Fibroblast of lung (primary cell): ENCODE measurements at regions not wholly inside any gene's neighbourhood (a gene's known extent, or its start where the extent isn't known, plus 50 kb on each side); places are given as distances from the start of the nearest gene placed in this dataset.

ENCODE experiments used
- DNase-seq, 2 donors: peaks; one replicate each; pipeline versions ENCODE4 v3.0.0 to v3.0.0-alpha.2; 2010; ENCODE audit warnings: low read depth in 2 of 2
- H2AFZ ChIP-seq: 2 replicates; pipeline ENCODE4 v1.5.1; 2012; ENCODE audit warnings: low read length, control low read depth, inconsistent platforms
- H3K27ac ChIP-seq: 2 replicates; pipeline ENCODE4 v1.5.1; 2011; ENCODE audit warnings: low read length, control low read depth; ENCODE audit not compliant: insufficient read depth
- H3K27me3 ChIP-seq: 2 replicates; pipeline ENCODE4 v1.5.1; 2011; ENCODE audit warnings: mild to moderate bottlenecking, low read length; ENCODE audit not compliant: control insufficient read depth, insufficient read depth
- H3K36me3 ChIP-seq: 2 replicates; pipeline ENCODE4 v1.5.1; 2011; ENCODE audit warnings: low read length; ENCODE audit not compliant: control insufficient read depth, insufficient read depth
- H3K4me1 ChIP-seq: 2 replicates; pipeline ENCODE4 v1.5.1; 2011; ENCODE audit warnings: low read length; ENCODE audit not compliant: control insufficient read depth, insufficient read depth; ENCODE audit errors: extremely low read depth
- H3K4me2 ChIP-seq: 2 replicates; pipeline ENCODE4 v1.5.1; 2011; ENCODE audit warnings: low read length, control low read depth; ENCODE audit not compliant: insufficient read depth; ENCODE audit errors: extremely low read depth
- H3K4me3 ChIP-seq, 4 experiments: fragments of 200-600 bp in 1 of 4; sonication (generic) in 1 of 4; replicated peaks in 1 of 4; 2 replicates each; pipeline ENCODE4 v1.5.1; 2011 to 2016; ENCODE audit warnings: low read length in 4 of 4, low read depth in 3 of 4, mild to moderate bottlenecking in 3 of 4, control low read depth in 2 of 4, inconsistent platforms in 1 of 4, mixed read lengths in 1 of 4; ENCODE audit not compliant: insufficient read depth in 1 of 4; ENCODE audit errors: control extremely low read depth in 1 of 4
- H3K79me2 ChIP-seq: 2 replicates; pipeline ENCODE4 v1.5.1; 2012; ENCODE audit warnings: mild to moderate bottlenecking, low read length, inconsistent platforms; ENCODE audit not compliant: control insufficient read depth, insufficient read depth
- H3K9ac ChIP-seq: 2 replicates; pipeline ENCODE4 v1.5.1; 2011; ENCODE audit warnings: mild to moderate bottlenecking, low read length, control low read depth; ENCODE audit not compliant: insufficient read depth
- H3K9me3 ChIP-seq: 2 replicates; pipeline ENCODE4 v1.5.1; 2012; ENCODE audit warnings: low read depth, low read length; ENCODE audit not compliant: control insufficient read depth, insufficient read depth
- H4K20me1 ChIP-seq: 2 replicates; pipeline ENCODE4 v1.5.1; 2011; ENCODE audit warnings: low read length; ENCODE audit not compliant: control insufficient read depth, insufficient read depth; ENCODE audit errors: extremely low read depth
- EZH2 ChIP-seq: IDR thresholded peaks from 2 replicates; pipeline ENCODE4 v1.5.1; 2012; ENCODE audit warnings: low read length, control low read depth, mild to moderate bottlenecking; ENCODE audit errors: missing control alignments
- TF ChIP-seq, protein P1 (sequence below), 2 donors: IDR thresholded peaks in 1 of 2; conservative IDR thresholded peaks in 1 of 2; 1 replicate in 1 of 2; 2 replicates in 1 of 2; pipeline ENCODE4 v1.5.1; 2011 to 2012; ENCODE audit warnings: low read length in 2 of 2, control low read depth in 1 of 2, inconsistent platforms in 1 of 2, low read depth in 1 of 2, mild to moderate bottlenecking in 1 of 2

DNA sequence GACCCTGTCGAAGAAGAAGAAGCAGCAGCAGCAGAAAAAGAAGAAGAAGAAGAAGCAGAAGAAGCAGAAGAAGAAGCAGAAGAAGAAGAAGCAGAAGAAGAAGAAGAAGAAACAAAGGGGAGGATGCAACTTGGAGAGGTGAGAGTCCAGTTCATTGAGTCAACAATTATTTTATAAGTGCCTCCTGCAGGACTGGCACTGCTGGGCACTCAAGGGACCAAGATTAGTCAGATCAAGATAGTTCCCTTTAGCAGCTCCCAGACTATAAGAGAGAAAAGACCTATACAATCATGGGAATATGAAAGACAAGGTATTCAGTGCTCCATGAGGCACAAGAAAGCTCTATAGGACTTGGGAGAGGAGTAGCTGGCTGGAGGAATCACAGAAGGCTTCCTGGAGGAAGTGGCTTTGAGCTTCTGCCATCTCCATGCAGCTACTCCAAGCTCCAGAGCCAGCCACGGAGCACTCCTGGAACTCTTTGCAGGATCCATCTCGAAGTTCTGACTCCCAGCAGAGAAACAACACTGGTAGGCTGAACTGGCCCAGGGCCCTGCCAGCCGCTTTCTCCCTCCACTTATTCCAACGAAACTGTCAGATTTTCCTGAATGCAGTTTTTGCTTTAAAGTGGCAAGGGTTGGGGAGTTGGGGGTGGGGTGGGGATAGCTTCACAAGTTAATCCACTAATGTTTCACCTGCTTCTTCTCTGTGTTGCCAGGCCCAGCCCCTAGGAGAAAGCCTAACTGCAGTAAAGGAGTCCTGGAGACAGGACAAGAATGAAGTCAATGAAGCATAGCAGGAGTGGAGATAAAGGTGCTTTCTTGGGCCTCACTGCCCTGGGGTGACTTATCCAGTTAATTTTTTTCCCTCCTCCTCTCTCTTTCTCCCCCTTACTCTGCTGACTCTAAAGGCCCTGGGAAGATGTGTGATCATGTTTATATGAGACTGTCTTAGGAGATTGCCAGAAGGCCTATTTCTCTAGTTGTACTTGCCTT is 140.1 kb upstream of the PARP11 start:
- no peaks in the 10 kb centered on the region for H3K27me3 ChIP-seq
- TF ChIP-seq, protein P1, sequence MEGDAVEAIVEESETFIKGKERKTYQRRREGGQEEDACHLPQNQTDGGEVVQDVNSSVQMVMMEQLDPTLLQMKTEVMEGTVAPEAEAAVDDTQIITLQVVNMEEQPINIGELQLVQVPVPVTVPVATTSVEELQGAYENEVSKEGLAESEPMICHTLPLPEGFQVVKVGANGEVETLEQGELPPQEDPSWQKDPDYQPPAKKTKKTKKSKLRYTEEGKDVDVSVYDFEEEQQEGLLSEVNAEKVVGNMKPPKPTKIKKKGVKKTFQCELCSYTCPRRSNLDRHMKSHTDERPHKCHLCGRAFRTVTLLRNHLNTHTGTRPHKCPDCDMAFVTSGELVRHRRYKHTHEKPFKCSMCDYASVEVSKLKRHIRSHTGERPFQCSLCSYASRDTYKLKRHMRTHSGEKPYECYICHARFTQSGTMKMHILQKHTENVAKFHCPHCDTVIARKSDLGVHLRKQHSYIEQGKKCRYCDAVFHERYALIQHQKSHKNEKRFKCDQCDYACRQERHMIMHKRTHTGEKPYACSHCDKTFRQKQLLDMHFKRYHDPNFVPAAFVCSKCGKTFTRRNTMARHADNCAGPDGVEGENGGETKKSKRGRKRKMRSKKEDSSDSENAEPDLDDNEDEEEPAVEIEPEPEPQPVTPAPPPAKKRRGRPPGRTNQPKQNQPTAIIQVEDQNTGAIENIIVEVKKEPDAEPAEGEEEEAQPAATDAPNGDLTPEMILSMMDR (conservative IDR thresholded peaks at IDR 0.05 in 1 of 2, IDR thresholded peaks at IDR 0.05 in 1 of 2; ENCODE audit: low read depth in 1 of 2, low read length in 2 of 2): no peak
- no peak for TF ChIP-seq EZH2
- no peaks in the 10 kb centered on the region for H4K20me1 ChIP-seq
- H3K9me3 ChIP-seq: no peaks in the 10 kb centered on the region
- no peaks in the 10 kb centered on the region for H3K36me3 ChIP-seq
- no peaks in the 10 kb centered on the region for H3K79me2 ChIP-seq
- H3K9ac ChIP-seq: no peak overlapping the region
- H2AFZ ChIP-seq: no peak overlapping the region
- no peak overlapping the region for H3K4me3 ChIP-seq
- no peak overlapping the region for H3K4me2 ChIP-seq
- H3K4me1 ChIP-seq: no peaks in the 10 kb centered on the region
- no peak for DNase-seq
- no peak overlapping the region for H3K27ac ChIP-seq

DNA sequence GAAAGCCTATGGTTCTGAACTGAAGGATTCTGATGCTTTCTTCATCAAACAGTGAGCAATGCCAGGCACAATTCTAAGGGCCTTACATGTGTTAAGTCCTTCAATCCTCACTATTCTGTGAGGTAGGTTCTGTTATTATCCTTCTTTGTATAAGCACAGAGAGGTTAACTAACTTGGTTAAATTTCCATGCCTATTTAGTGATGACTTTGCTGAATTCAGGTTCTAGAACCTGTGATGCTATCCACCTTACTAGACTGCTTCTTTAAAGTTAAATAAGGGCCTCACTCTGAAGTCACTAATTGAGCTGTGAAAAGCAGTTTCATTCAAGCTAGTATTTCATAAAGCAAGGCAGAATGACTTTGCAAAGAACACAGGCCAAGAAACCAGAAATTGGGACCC is 138.9 kb upstream of the PARP11 start:
- Histone ChIP-seq H3K4me1 (no peaks in the 10 kb centered on the region), H2AFZ (no peak overlapping the region), H3K9me3 (no peaks in the 10 kb centered on the region), H3K4me3 (no peak overlapping the region), H3K27ac (no peak overlapping the region), H4K20me1 (no peaks in the 10 kb centered on the region), H3K36me3 (no peaks in the 10 kb centered on the region), H3K79me2 (no peaks in the 10 kb centered on the region), H3K9ac (no peak overlapping the region), H3K27me3 (no peaks in the 10 kb centered on the region), H3K4me2 (no peak overlapping the region)
- DNase-seq: no peak
- TF ChIP-seq, protein P1 (conservative IDR thresholded peaks at IDR 0.05 in 1 of 2, IDR thresholded peaks at IDR 0.05 in 1 of 2; ENCODE audit: low read depth in 1 of 2, low read length in 2 of 2): no peak
- no peak for TF ChIP-seq EZH2

DNA sequence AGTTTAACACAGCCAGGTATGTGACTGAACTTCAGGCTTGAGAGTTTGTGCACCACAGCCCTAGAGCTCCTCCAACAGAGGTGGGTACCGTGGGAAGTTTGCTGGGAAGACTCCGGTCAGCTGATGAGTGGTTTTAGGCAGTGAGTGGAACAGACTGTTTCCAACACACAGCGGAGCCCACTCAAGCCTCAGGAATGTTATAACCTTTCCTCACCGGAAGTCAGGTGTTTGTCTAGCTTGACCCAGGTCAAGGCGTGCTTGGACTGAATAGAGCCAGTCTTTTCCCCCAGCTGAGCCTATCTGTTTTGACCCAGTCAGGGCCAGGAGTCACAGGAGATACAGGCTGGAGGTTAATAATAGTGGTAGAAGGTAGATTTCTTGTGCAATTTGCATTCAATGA is 138.4 kb upstream of the PARP11 start:
- Histone ChIP-seq H3K79me2 (no peaks in the 10 kb centered on the region), H2AFZ (no peak overlapping the region), H4K20me1 (no peaks in the 10 kb centered on the region), H3K4me2 (no peak overlapping the region), H3K36me3 (no peaks in the 10 kb centered on the region), H3K9me3 (no peaks in the 10 kb centered on the region), H3K4me1 (no peaks in the 10 kb centered on the region), H3K27ac (no peak overlapping the region), H3K27me3 (no peaks in the 10 kb centered on the region), H3K4me3 (no peak overlapping the region), H3K9ac (no peak overlapping the region)
- TF ChIP-seq EZH2: no peak
- TF ChIP-seq, protein P1 (conservative IDR thresholded peaks at IDR 0.05 in 1 of 2, IDR thresholded peaks at IDR 0.05 in 1 of 2; ENCODE audit: low read depth in 1 of 2, low read length in 2 of 2): no peak
- DNase-seq: peak in 1 of 2 donors; percentile 33
